Parathyroid adenoma (tissue), 2 donors: ENCODE measurements at regions not wholly inside any gene's neighbourhood (a gene's known extent, or its start where the extent isn't known, plus 50 kb on each side); places are given as distances from the start of the nearest gene placed in this dataset.

Experiments
- H2AFZ ChIP-seq: fragments of 300-600 bp; sonication (generic); one replicate; pipeline ENCODE4 v1.7.0; 2017; ENCODE audit warnings: antibody characterized with exemption, mild to moderate bottlenecking
- H3K27ac ChIP-seq: fragments of 300-600 bp; sonication (generic); one replicate; pipeline ENCODE4 v1.7.0; 2017
- H3K27me3 ChIP-seq: fragments of 300-600 bp; sonication (generic); one replicate; pipeline ENCODE4 v1.7.0; 2017; ENCODE audit warnings: low read length; ENCODE audit not compliant: control insufficient read depth, insufficient read depth
- H3K36me3 ChIP-seq: fragments of 300-600 bp; sonication (generic); one replicate; pipeline ENCODE4 v1.7.0; 2017; ENCODE audit warnings: low read length; ENCODE audit not compliant: control insufficient read depth, insufficient read depth
- H3K4me1 ChIP-seq: fragments of 300-600 bp; sonication (generic); one replicate; pipeline ENCODE4 v1.7.0; 2017; ENCODE audit warnings: control low read depth
- H3K4me2 ChIP-seq: fragments of 300-600 bp; sonication (generic); one replicate; pipeline ENCODE4 v1.7.0; 2017; ENCODE audit warnings: low read length
- H3K4me3 ChIP-seq: fragments of 300-600 bp; sonication (generic); one replicate; pipeline ENCODE4 v1.7.0; 2017; ENCODE audit warnings: low read depth, low read length
- H3K79me2 ChIP-seq: fragments of 300-600 bp; sonication (generic); one replicate; pipeline ENCODE4 v1.7.0; 2017; ENCODE audit warnings: control low read depth
- H3K9ac ChIP-seq: fragments of 300-600 bp; sonication (generic); one replicate; pipeline ENCODE4 v1.7.0; 2017; ENCODE audit warnings: mild to moderate bottlenecking
- H3K9me3 ChIP-seq: fragments of 300-600 bp; sonication (generic); one replicate; pipeline ENCODE4 v1.7.0; 2017; ENCODE audit warnings: low read length; ENCODE audit not compliant: control insufficient read depth
- CTCF ChIP-seq: fragments of 300-600 bp; sonication (generic); IDR thresholded peaks from one replicate; pipeline ENCODE4 v1.7.0; 2017; ENCODE audit warnings: antibody characterized with exemption, mild to moderate bottlenecking
- donor health status: primary hyperparathyroidism.

- H3K9ac ChIP-seq: no peak overlapping the region
- H3K4me3 ChIP-seq: no peak overlapping the region
- no peak overlapping the region for H2AFZ ChIP-seq
- no peaks in the 10 kb centered on the region for H3K27me3 ChIP-seq
- no peaks in the 10 kb centered on the region for H3K36me3 ChIP-seq
- no peak for TF ChIP-seq CTCF
- no peaks in the 10 kb centered on the region for H3K9me3 ChIP-seq
- no peak overlapping the region for H3K27ac ChIP-seq
- H3K79me2 ChIP-seq: no peaks in the 10 kb centered on the region
- H3K4me1 ChIP-seq: no peaks in the 10 kb centered on the region
- H3K4me2 ChIP-seq: no peak overlapping the region
Observed at GRCh38 chr12:13343375-13343774, 146.8 kb downstream of the EMP1 start.

GRCh38 chr12:13342971-13343370 lies 146.4 kb downstream of the EMP1 start:
- Histone ChIP-seq H3K79me2 (no peaks in the 10 kb centered on the region), H3K36me3 (no peaks in the 10 kb centered on the region), H3K4me1 (no peaks in the 10 kb centered on the region), H2AFZ (no peak overlapping the region), H3K9ac (no peak overlapping the region), H3K4me2 (no peak overlapping the region), H3K27ac (no peak overlapping the region), H3K4me3 (no peak overlapping the region), H3K27me3 (no peaks in the 10 kb centered on the region), H3K9me3 (no peaks in the 10 kb centered on the region)
- no peak for TF ChIP-seq CTCF

GRCh38 chr12:13340149-13340548 lies 143.6 kb downstream of the EMP1 start:
- Histone ChIP-seq H3K4me1 (no peaks in the 10 kb centered on the region), H3K36me3 (no peaks in the 10 kb centered on the region), H3K27me3 (no peaks in the 10 kb centered on the region), H3K4me3 (no peak overlapping the region), H3K9ac (no peak overlapping the region), H3K79me2 (no peaks in the 10 kb centered on the region), H3K27ac (no peak overlapping the region), H2AFZ (no peak overlapping the region), H3K9me3 (no peaks in the 10 kb centered on the region), H3K4me2 (no peak overlapping the region)
- no peak for TF ChIP-seq CTCF

- Histone ChIP-seq H3K36me3 (no peaks in the 10 kb centered on the region), H3K9ac (no peak overlapping the region)
Observed at GRCh38 chr12:13339538-13339937, 143.0 kb downstream of the EMP1 start.

More at GRCh38 chr12:13339538-13339937, 143.0 kb downstream of the EMP1 start:
- Histone ChIP-seq H3K9me3 (no peaks in the 10 kb centered on the region), H3K4me2 (no peak overlapping the region), H3K4me3 (no peak overlapping the region), H3K27ac (no peak overlapping the region), H3K4me1 (no peaks in the 10 kb centered on the region), H3K79me2 (no peaks in the 10 kb centered on the region), H2AFZ (no peak overlapping the region), H3K27me3 (no peaks in the 10 kb centered on the region)
- no peak for TF ChIP-seq CTCF
